ENCODE measurements at regions not wholly inside any gene's neighbourhood (a gene's known extent, or its start where the extent isn't known, plus 50 kb on each side); places are given as distances from the start of the nearest gene placed in this dataset.

DNA sequence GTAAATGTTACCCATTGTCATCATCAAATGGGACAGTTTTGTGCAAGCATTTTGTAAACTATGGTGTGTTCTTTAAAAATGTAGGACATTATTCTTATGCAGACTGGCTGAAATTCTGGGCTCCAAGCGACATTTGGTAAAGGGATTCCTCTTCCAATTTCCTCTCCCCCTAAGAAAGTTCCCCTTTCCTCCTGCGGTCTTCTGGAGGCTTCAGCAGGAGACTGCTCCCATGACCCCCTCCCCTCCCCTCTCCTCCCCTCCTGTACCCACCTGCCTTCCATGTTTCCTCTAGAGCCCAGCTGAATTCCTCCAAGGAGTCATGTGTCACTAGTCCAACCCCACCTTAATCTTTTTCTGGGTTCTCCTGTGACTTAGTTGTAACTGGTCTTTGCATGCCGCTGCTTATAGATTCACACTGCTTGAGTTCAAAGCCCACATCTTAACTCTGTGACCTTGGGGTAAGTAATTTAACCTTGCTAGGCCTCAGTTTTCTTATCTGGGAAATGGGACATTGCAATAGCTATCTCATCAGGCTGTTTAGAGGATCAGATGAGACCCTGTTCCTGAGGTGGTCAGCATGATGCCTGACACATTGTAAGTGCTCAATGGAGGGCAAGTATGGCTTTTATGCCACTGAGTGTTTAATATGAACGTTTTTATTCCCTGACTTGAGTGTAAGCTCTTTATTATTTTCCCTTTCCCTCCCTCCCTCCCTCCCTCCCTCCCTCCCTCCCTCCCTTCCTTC lies 69.9 kb upstream of the WDR26 start (continued):
- no peak for TF ChIP-seq POU2F2 (IDR thresholded peaks at IDR 0.05; ENCODE audit: borderline replicate concordance, low read depth, low read length)
- TF ChIP-seq CHD1 (IDR thresholded peaks at IDR 0.05; ENCODE audit: low read depth, low read length) = no peak
- TF ChIP-seq PML (IDR thresholded peaks at IDR 0.05; ENCODE audit: low read length) = no peak
- TF ChIP-seq TBL1XR1 (IDR thresholded peaks at IDR 0.05; ENCODE audit: low read depth, low read length) = no peak
- no peak for TF ChIP-seq YY1 (IDR thresholded peaks at IDR 0.05; ENCODE audit: low read depth, low read length)
- TF ChIP-seq EP300 (IDR thresholded peaks at IDR 0.05; ENCODE audit: borderline replicate concordance in 1 of 2, control insufficient read depth in 1 of 2, low read depth in 2 of 2, low read length in 2 of 2) = no peak

DNA sequence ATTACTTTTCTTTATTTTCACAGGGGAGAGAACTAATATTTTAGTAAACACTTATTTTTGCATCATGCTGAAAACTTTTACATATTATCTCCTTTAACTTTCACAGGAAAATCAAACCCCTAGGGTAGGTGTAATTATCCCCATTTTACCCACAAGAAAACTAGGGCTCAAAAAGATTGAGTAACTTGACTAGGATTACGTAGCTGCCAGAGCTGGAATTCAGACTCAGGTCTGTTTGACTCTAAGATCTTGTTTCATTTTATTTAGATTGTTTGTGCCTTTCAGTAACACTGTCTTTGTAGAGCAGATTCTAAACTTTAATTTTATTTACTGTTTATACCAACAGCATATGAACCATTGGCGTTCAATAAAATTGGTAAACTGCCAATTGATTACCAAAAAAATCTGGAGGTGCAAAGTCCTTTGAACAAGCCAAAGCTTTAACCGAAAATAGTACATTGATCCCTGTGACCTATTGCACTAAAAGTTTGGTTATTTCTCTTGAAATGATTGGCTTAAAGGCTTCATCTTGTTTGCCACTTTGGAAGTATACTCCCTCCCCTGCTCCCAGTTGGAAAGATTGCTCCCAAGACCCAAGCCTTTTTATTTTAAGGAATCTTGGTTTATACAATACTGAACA lies 71.0 kb upstream of the WDR26 start:
- ChIA-PET CTCF (interaction anchor here (1.2 to 3.0 kb wide), 3 partner anchors 9 to 389 kb away, joined by 3 to 20 read pairs (median 4); no protein-coding TSS in a partner anchor), SMC1A (ENCODE audit: uncharacterized antibody, unreplicated experiment) (interaction anchor here (1.3 to 1.7 kb wide), 2 partner anchors 232 to 417 kb away, joined by 3 to 5 read pairs; no protein-coding TSS in a partner anchor), RAD21 (ENCODE audit: unreplicated experiment) (interaction anchor here (1.0 kb wide), 1 partner anchor 417 kb away, joined by 3 read pairs; no protein-coding TSS in a partner anchor), POLR2A (no interaction called here)
- H3K79me2 ChIP-seq (ENCODE audit: control insufficient read depth, insufficient read depth, low read length) = no peaks in the 10 kb centered on the region
- no peak overlapping the region for H3K27ac ChIP-seq (ENCODE audit: control insufficient read depth, insufficient read depth)
- no TSS peak for BruUV-seq (replicated peaks)
- no peaks in the 10 kb centered on the region for H4K20me1 ChIP-seq (ENCODE audit: control insufficient read depth, insufficient read depth)
- TF ChIP-seq NFYB (IDR thresholded peaks at IDR 0.05; ENCODE audit: insufficient read depth, low read depth, low read length) (no peak), SREBF2 (IDR thresholded peaks at IDR 0.05; ENCODE audit: low read length) (no peak), BMI1 (IDR thresholded peaks at IDR 0.05; ENCODE audit: borderline replicate concordance) (no peak), ZNF24 (IDR thresholded peaks at IDR 0.05) (no peak), SP1 (IDR thresholded peaks at IDR 0.05; ENCODE audit: low read depth, low read length) (no peak), MEF2B (IDR thresholded peaks at IDR 0.05; ENCODE audit: partially characterized antibody, poor library complexity, severe bottlenecking) (no peak)
- TF ChIP-seq, protein P1, sequence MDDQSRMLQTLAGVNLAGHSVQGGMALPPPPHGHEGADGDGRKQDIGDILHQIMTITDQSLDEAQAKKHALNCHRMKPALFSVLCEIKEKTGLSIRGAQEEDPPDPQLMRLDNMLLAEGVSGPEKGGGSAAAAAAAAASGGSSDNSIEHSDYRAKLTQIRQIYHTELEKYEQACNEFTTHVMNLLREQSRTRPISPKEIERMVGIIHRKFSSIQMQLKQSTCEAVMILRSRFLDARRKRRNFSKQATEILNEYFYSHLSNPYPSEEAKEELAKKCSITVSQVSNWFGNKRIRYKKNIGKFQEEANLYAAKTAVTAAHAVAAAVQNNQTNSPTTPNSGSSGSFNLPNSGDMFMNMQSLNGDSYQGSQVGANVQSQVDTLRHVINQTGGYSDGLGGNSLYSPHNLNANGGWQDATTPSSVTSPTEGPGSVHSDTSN (IDR thresholded peaks at IDR 0.05; ENCODE audit: insufficient replicate concordance, low read depth, low read length) = no peak
- TF ChIP-seq, protein P2, sequence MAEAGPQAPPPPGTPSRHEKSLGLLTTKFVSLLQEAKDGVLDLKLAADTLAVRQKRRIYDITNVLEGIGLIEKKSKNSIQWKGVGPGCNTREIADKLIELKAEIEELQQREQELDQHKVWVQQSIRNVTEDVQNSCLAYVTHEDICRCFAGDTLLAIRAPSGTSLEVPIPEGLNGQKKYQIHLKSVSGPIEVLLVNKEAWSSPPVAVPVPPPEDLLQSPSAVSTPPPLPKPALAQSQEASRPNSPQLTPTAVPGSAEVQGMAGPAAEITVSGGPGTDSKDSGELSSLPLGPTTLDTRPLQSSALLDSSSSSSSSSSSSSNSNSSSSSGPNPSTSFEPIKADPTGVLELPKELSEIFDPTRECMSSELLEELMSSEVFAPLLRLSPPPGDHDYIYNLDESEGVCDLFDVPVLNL (IDR thresholded peaks at IDR 0.05; ENCODE audit: low read depth, low read length) = no peak
- H3K9ac ChIP-seq (ENCODE audit: control insufficient read depth, insufficient read depth, low read length) = no peak overlapping the region
- no peak overlapping the region for H3K4me3 ChIP-seq
- no peaks in the 10 kb centered on the region for H3K36me3 ChIP-seq (ENCODE audit: control insufficient read depth in 2 of 2, insufficient read depth in 2 of 2, low read length in 1 of 2)
- no peaks in the 10 kb centered on the region for H3K9me3 ChIP-seq (replicated peaks; ENCODE audit: control insufficient read depth, insufficient read depth, low read length)
- H3K27me3 ChIP-seq (replicated peaks in 1 of 2; ENCODE audit: control insufficient read depth in 2 of 2, insufficient read depth in 2 of 2, low read length in 1 of 2) = no peaks in the 10 kb centered on the region
- intact Hi-C loops (cut with micrococcal nuclease; ENCODE audit: unreplicated experiment) (no loop called here), in situ Hi-C loops (cut with MboI) (no loop called here)
- peaks cover 20% of the 10 kb centered on the region for H3K4me1 ChIP-seq (ENCODE audit: control insufficient read depth, insufficient read depth, low read length)
- no peak overlapping the region for H3K4me2 ChIP-seq (ENCODE audit: control insufficient read depth, insufficient read depth)
- no peak for DNase-seq (ENCODE audit: low read depth, low spot score)
- no peak for ATAC-seq
- no peak overlapping the region for H2AFZ ChIP-seq (ENCODE audit: control insufficient read depth, low read depth, low read length)
- WGBS (ENCODE audit: insufficient coverage, insufficient replicate concordance, low lambda C conversion rate, missing lambda C conversion rate) = 97% methylated on average over 3 of the region's 3 CpGs
- FAIRE-seq = no peak

Data from GM12878 (cell line).